Islet of Langerhans (tissue), 1 donor: ENCODE measurements at regions not wholly inside any gene's neighbourhood (a gene's known extent, or its start where the extent isn't known, plus 50 kb on each side); places are given as distances from the start of the nearest gene placed in this dataset.
"Not testable (repeated sequence)": the region's sequence is repeated elsewhere in the genome, so short reads cannot be mapped to it uniquely, and the experiment has no call there.

ENCODE experiments used
- FAIRE-seq: peaks from one replicate; lab custom pipeline; 2011; peaks lifted over from hg19 to GRCh38; lab: Jason Lieb, UNC

DNA sequence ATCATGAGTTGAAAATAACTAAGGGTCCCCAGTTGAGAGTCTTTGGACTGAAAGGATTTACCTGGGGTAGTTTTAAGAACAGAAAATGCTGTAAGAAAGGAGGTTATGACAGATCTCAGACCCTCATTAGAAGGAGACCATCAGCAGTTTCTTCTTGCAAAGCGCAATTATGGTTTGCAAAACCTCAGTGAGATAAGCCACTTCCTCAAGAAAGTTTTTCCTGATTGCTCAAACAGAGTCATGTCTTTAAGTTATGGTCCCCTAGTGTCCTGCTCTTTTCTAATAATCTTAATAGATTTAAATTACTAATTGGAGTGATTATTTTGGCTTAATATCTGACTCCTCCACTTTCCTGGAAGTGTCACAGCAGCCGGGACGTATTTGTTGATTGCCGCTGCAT lies 293.2 kb upstream of the KLF4 start:
- no peak for FAIRE-seq

DNA sequence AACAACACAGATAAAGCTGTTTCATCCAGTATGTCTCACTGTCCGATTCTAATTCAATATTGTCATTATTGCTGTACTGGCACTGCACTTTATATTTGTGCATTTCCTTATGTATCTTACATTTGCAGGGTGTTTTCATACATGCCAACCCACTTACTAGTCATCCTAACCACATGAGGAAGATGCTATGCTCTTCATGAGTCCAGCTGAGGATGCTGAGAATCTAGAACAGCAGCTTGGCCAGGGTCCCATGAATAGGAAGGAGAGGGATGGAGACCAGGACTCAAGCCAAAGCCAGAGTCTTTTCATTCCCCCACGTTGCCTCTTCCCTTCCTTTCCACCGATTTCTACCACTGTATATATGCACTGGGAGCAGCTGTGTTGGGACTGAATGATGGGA lies 292.8 kb upstream of the KLF4 start:
- FAIRE-seq = no peak

DNA sequence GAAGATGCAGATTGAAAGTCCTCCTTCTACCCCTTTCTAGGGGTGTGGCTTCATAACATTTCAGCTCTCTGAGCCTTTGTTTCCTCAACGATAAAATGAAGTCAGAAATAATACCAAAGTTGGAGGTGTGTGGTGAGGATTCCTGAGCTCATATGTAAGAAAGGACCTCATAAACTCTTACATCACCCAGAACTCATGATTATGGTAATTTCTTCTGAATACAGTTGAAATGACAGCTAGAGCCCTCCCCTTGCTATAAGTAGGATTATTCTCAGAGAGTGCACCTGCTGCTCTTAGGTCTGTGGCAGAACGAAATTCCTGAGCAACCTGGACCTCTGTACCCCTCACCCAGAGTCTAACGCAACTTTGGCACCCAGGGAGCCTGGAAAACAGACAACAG lies 291.4 kb upstream of the KLF4 start:
- no peak for FAIRE-seq

DNA sequence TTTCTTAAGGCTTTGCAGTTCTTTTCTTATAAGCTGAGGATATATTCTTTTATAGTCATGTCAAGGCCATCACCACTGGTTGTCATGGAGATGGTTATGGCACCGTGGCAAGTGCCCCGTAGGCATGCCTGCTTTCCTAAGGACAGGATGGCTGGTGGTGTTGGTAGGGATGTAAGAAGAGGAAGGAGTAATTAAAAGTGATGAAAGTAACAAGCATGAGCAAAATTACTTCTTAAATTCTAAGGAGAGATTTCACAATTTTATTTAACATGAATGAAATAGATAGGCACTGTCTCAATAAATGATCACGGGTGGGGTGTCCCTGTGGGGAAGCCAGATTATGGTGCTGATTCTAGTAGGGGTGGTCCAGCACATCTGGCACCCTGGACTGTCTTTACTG lies 290.2 kb upstream of the KLF4 start:
- no peak for FAIRE-seq

DNA sequence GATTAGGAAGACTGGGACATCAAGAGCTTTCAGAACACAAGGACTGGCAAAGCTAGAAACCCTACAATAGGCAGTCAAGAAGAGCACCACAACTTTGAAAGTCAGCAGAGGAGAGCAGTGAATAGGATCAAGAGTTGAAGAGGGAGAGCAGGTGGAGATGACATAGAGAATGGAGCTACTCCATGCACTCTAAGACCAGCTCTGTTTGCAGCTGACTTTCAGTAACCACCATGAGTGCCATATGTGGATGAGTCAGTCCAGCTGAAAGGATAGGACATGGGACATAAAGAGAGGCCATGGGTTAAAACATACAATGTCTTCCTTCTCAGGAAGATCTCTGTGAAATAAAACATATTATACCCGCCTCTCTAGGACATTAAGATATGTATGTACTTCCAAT lies 289.1 kb upstream of the KLF4 start:
- no peak for FAIRE-seq

DNA sequence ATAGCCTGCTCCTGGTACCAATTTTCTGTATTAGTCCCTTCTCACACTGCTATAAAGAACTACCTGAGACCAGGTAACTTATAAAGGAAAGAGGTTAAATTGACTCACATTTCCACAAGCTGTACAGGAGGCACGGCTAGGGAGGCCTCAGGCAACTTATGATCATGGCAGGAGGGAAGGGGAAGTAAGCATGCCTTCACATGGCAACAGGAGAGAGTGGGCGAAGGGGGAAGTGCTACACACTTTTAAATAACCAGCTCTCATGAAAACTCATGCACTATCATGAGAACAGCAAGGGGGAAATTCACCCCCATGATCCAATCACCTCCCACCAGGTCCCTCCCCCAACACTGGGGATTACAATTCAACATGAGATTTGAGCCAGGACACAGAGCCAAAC lies 284.5 kb upstream of the KLF4 start:
- FAIRE-seq = not testable (repeated sequence)

DNA sequence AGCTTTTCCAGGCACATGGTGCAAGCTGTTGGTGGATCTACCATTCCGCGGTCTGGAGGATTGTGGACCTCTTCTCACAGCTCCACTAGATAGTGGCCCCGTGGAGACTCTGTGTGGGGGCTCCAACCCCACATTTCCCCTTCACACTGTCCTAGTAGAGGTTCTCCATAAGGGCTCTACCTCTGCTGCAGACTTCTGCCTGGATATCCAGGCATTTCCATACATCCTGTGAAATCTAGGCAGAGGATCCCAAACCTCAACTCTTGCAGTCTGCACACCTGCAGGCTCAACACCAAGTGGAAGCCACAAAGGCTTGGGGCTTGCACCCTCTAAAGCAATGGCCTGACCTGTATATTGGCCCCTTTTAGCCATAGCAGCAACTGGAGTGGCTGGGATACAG lies 283.4 kb upstream of the KLF4 start:
- no peak for FAIRE-seq

DNA sequence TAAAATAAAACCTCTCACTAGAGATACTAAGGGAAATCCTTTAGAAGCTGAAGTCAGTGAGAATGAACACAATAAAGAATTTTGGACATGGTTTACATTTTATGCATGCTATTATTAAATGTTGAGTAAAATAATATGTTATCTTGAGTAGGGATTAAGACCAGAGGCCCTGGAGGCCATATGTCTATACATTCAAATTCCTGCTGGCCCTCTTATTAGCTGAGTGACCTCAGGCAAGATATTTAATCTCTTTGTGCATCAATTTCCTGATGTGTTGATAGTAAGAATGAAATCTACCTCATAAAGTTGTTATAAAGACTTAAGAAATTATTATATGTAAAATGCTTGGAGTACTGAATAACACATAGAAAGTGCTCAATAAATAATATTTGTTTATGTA lies 281.1 kb upstream of the KLF4 start:
- FAIRE-seq = no peak

DNA sequence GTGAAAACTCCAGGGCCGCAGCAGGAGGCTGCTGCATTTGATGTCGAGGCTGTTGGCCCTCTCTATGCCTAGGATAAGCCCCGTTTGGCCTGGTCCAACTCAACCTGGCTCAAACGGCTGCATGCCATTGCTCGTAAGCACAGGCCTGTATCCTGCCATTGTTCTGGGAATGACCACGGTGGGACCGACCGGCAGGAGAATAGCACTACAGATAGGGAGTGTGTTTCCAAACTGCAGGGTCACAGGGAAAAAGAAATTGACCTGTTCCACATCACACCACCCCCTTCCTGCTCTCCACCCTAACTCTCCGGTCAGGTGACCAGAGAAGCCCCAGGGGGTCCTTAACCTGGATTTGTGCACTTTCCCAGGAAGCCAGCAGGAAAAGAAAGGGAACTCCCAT lies 278.7 kb upstream of the KLF4 start:
- no peak for FAIRE-seq

DNA sequence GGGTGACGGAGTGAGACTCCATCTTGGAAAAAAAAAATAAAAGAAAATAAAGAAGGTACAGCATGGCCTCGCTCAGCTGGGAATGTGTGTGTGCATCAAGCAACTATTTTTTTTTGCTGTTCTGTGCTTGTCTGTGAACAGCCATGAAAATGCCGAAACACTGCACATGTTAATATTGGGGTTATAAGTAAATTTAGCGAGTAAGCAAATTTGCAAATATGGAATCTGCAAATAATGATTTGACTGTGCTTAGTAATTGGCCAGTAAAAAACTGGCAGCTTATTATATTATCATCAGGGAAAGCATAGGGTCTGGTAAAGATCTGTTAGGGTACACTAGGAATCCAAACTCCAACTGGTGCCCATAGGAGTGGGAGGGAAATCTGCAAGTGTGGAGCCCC lies 278.1 kb upstream of the KLF4 start:
- FAIRE-seq = no peak

DNA sequence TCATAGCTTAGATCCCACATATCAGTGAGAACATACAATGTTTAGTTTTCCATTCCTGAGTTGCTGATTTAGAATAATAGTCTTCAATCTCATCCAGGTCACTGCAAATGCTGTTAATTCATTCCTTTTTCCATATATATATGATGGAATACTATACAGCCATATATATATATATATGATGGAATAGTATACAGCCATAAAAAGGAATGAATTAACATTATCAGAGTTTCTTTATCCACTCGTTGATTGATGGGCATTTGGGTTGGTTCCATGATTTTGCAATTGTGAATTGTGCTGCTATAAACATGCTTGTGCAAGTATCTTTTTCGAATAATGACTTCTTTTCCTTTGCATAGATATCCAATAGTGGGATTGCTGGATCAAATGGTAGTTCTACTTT lies 273.9 kb upstream of the KLF4 start:
- FAIRE-seq = not testable (repeated sequence)

DNA sequence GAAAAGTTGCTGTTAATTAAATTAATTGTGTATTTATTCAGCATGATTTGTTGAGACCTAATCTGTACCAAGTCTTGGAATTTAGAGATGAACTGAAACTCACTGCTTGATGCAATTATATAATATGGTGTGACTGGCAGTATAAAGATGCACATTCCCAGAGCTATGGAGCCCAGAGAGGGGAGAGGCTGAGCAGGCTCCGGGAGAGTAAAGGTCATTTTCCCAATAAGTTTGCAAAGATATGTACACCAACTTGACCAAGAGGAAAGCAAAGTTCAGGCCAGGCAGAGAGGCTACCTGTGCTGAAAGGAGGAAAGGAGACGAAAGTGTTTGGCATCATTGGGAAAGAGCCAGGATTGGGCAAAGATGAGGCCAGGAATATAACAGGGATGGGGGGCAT lies 271.7 kb upstream of the KLF4 start:
- FAIRE-seq = no peak

DNA sequence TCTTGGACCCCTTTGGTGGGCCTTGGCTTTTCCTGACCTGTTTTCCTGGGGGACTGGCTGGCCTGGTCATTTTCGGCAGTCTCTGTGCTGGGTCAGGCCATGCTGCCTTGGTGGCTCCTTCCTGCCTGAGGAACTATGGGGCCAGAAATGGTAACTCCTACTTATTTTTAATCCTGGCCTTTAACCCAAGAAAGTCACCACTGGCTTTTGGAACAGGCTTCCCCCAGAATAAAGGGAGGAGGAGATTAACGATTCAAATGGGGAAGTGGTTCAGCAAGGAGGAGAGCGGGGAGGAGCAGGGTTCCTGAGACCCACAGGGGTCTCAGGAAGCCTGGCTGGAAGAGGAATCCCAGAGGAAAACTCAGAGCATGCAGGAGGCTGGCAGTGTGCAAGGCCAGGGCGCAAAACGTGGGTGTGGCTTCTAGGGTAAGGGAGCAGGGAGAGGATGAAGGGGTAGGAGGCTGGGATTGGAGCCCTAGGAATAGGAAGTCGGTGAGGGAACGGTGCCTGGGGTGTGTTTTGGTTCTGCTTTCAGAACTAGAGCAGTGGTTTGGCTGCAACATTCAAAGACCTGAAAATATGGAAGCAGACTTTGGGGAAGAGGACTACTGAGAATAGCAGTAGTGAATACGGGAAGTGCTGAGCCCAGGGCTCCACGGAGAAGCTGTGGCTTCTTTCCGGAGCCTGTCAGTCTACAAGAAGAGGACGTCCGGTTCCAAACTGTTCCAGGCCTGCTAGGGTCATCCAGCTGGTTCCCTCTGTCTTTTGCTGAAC lies 271.1 kb upstream of the KLF4 start:
- FAIRE-seq = no peak

DNA sequence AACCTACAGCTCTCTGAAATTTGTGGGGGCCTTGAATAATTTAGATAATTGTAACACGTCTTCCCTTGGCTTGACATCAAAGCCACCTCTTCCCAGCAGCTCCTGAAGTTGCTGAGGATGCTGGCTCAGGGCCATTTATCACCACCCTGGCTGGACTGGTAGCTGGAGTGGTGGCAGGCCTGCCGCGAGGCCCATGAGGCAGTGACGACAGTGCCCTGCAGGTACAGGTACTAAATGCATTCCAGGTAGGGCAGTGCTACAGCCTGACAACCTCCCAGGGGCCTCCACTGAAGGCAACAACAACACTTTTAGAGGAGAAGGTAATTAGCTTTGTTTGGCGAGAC lies 270.2 kb upstream of the KLF4 start:
- no peak for FAIRE-seq

DNA sequence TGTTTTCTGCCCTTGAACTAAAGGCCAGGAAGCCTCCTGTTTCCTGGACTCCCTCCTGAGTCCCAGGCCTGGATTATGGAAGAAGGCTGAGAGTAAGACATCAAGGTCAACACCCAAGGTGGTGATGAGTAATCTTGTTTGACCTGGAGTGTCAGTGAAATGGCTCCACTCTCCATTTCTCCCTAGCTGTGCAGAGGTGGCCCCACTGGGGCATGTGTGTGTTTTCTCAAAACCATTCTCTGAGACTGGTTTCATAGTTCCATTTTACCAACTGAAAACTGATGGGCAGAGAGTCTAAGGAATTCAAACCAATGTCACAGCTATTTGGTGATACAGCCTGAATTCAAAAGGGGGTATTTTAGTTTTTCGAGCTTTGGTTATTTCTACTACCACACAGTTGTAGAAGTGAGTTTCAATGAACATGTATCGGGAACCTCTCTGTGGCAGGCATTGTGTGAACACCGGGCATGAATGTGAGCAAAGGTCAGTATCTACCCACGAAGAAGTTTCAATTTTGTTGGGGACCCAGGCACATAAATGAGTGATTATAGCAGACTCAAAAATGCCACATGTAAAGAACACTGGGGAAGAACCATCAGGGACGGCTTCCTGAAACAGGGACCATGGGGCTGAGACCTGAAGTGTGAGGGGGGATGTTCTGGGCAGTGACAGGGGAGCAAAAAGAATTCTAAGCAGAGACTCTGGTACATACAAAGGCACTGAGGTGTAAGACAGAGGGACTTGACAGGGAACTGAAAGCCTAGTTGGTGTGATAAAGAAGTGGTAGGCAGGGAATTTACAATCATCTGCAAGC lies 269.6 kb upstream of the KLF4 start:
- no peak for FAIRE-seq

DNA sequence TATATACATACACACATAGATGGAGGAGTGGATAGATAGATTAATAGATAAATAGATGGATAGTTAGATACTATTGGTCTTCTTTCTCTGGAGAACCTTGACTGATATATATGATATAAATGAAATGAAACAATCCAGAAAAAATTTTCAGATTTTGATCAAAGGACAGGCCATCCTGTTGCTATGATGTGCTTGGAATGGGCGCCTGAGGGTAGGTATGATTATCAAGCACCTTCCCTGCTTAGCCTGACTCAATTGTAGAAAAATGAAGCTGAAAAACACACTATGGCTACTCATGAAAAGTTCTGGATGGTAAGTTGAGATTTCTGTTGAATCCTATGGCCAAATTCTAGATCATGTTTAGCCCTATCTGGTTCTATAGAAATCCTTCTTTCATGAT lies 266.5 kb upstream of the KLF4 start:
- FAIRE-seq = no peak

DNA sequence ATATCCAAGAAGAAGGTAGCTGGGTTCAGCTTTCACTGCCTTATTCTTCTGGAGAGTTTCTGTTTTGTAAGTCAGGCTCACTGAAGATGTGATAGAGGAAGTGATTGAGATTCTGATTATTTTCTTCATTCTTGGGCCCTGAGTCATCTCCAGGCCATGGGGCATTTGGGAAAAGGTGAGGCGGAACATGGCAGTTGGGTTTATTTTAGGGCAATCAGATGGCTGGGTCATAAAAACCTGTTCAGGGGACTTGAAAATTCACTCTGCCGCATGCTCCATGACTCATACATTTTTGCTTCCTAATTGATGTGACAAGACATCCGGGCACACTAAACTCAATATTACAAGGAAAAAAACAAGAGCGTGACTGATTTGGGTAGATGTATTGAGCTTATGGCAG lies 265.7 kb upstream of the KLF4 start:
- FAIRE-seq = no peak

DNA sequence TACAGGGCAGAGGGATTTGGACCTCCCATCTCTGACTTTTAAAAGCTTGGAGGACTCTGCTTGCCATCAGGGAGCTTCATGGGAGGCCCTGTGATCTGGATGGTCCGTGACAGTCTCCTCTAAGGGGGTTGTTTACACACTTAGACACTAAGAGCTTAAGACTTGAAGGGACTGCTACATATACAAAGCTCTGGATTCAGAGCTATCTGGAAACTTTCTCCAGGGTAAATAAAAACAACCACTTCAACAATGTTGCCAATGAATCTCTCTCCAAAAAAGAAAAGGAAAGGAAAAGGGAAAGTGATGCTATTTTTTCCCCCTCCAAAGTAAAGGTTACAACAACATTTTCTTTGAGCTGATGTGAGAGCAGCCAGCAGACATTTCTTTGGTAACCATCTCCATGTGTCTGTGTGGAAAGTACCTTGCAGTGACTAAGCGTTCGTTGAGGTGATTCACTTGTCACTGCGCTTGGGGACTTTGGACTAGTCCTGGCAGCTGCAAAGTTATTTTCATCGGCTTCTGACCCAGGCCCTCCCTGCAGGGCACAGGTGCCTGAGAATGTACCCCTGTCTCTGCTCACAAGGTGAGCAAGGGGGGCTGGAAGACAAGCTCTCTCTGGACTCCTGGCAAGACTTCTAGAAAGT lies 262.1 kb upstream of the KLF4 start:
- no peak for FAIRE-seq

DNA sequence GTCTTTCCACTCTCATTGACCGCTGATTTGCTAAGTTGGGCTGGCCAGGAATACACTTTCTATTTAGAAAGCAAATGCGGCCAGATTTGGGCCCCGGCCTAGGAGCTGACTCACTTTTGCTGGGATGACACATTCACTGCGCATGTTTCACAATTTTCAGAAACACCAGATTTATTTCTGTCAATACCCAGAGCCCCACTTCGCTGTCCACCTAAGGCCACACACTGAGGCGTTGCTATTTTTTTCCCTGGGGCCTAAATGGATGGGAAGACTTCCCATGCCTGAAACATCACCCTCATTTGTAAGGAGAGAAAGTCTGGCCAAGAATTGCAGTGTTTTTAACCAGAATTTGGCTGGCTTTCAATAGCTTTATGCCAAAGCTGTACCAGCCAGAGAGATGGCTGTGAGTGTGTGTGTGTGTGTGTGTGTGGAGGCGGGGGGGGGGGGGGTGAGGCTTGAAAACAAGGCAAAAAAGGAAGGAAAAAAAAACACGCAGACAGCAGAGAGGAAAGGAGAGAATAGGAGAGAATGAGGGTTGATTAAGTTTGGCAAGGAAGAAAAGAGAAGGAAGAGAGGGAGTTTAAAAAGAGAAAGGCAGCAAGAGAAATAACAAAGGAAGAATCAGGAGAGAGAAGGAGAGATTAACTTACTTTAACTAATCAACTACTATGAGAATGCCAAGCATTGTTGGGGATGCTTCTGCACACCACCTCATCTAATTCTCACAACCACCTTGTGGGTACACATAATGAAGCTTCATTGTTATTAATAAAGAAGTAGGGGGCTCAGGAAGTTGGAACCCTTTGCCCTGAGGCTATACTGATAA lies 261.4 kb upstream of the KLF4 start:
- FAIRE-seq = no peak

DNA sequence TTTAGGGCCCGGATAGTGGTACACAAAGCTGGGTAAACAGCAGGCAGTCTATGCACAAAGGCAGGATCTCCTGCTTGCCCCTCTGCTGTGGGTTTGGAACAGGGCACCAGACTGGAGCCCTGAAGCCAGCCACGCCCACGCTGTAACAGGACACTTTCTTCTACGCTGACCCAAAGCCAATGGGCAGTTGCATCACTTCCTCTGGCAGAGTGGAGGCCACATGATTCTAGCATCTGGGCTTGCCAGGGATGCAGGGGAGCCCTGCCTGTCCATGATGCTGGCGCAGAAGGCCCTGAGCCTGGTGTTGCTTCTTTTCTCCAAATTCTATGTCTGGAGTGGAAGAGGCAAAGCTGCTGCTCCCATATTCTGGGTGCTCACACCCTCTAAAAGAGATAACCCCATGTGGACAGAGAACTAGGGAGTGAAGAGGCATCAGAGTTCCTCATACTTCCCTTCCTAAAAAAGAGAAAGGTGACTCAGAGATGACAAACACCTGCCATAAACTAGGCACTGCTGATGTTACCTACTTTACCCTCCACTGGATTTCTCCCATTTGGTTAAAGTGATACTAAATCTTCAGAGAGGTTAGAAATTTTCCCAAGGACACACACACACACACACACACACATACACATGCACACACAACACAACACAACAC lies 260.3 kb upstream of the KLF4 start:
- no peak for FAIRE-seq

DNA sequence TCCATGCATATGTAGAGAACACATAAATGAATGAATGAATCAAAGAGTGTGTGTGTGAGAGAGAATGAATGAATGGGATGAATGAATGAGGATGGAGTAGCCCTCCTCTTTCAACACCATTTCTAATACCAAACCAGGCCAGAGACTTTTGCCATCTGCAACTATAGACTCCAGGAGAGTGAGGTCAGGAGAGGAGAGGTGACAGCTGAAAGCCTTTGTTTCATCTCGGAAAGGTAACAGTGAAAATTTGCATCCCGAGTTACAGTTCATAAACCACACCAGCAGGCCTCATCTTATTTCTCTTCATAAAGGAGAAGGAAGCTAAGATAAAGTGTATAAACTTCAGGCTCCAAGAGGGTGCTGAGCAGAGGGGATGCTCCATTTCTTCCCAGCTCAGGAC lies 255.3 kb upstream of the KLF4 start:
- FAIRE-seq = no peak
